ENCODE measurements at regions not wholly inside any gene's neighbourhood (a gene's known extent, or its start where the extent isn't known, plus 50 kb on each side); places are given as distances from the start of the nearest gene placed in this dataset.

GRCh38 chr13:63167699-63168337 lies 1752.2 kb upstream of the PCDH20 start:
- TF ChIP-seq EZH2phosphoT487 (IDR thresholded peaks at IDR 0.05; ENCODE audit: borderline replicate concordance, low read length) (no peak), CTCF (IDR thresholded peaks at IDR 0.05; ENCODE audit: low read depth, low read length, poor library complexity, severe bottlenecking) (no peak)
- H3K79me2 ChIP-seq (ENCODE audit: control insufficient read depth, low read length): no peaks in the 10 kb centered on the region
- no peaks in the 10 kb centered on the region for H3K9me3 ChIP-seq (ENCODE audit: control insufficient read depth, insufficient read depth, low read length)
- no peaks in the 10 kb centered on the region for H3K4me1 ChIP-seq (ENCODE audit: control insufficient read depth, low read length)
- H3K36me3 ChIP-seq (ENCODE audit: control insufficient read depth, low read length): no peaks in the 10 kb centered on the region
- no peak overlapping the region for H3K4me3 ChIP-seq (ENCODE audit: low read length)
- no peaks in the 10 kb centered on the region for H3F3A ChIP-seq (ENCODE audit: control insufficient read depth, insufficient read depth)
- no peak overlapping the region for H3K27ac ChIP-seq (ENCODE audit: low read depth, low read length)
- no peaks in the 10 kb centered on the region for H3K9me2 ChIP-seq (replicated peaks; ENCODE audit: control insufficient read depth, low read length)
- no peaks in the 10 kb centered on the region for H3K27me3 ChIP-seq (ENCODE audit: control insufficient read depth, low read length)
- H4K20me1 ChIP-seq (ENCODE audit: control insufficient read depth, insufficient read depth, low read depth, low read length): no peaks in the 10 kb centered on the region
- H3K4me2 ChIP-seq (ENCODE audit: low read length): no peak overlapping the region

GRCh38 chr13:63166345-63166744 lies 1750.7 kb upstream of the PCDH20 start:
- TF ChIP-seq EZH2phosphoT487 (IDR thresholded peaks at IDR 0.05; ENCODE audit: borderline replicate concordance, low read length) (no peak), CTCF (IDR thresholded peaks at IDR 0.05; ENCODE audit: low read depth, low read length, poor library complexity, severe bottlenecking) (no peak)
- Histone ChIP-seq H3K4me1 (ENCODE audit: control insufficient read depth, low read length) (no peaks in the 10 kb centered on the region), H3K9me3 (ENCODE audit: control insufficient read depth, insufficient read depth, low read length) (no peaks in the 10 kb centered on the region)

GRCh38 chr13:63163903-63164302 lies 1748.3 kb upstream of the PCDH20 start:
- Histone ChIP-seq H3K9me3 (ENCODE audit: control insufficient read depth, insufficient read depth, low read length) (no peaks in the 10 kb centered on the region), H3K27ac (ENCODE audit: low read depth, low read length) (no peak overlapping the region), H3K4me3 (ENCODE audit: low read length) (no peak overlapping the region), H4K20me1 (ENCODE audit: control insufficient read depth, insufficient read depth, low read depth, low read length) (no peaks in the 10 kb centered on the region), H3K27me3 (ENCODE audit: control insufficient read depth, low read length) (no peaks in the 10 kb centered on the region), H3K4me2 (ENCODE audit: low read length) (no peak overlapping the region), H3F3A (ENCODE audit: control insufficient read depth, insufficient read depth) (no peaks in the 10 kb centered on the region), H3K9me2 (replicated peaks; ENCODE audit: control insufficient read depth, low read length) (no peaks in the 10 kb centered on the region), H3K4me1 (ENCODE audit: control insufficient read depth, low read length) (no peaks in the 10 kb centered on the region), H3K36me3 (ENCODE audit: control insufficient read depth, low read length) (no peaks in the 10 kb centered on the region), H3K79me2 (ENCODE audit: control insufficient read depth, low read length) (no peaks in the 10 kb centered on the region)
- TF ChIP-seq EZH2phosphoT487 (IDR thresholded peaks at IDR 0.05; ENCODE audit: borderline replicate concordance, low read length): no peak
- no peak for TF ChIP-seq CTCF (IDR thresholded peaks at IDR 0.05; ENCODE audit: low read depth, low read length, poor library complexity, severe bottlenecking)

More at GRCh38 chr13:63166345-63166744, 1750.7 kb upstream of the PCDH20 start:
- Histone ChIP-seq H3K4me3 (ENCODE audit: low read length) (no peak overlapping the region), H3K4me2 (ENCODE audit: low read length) (no peak overlapping the region), H3K27me3 (ENCODE audit: control insufficient read depth, low read length) (no peaks in the 10 kb centered on the region), H3K9me2 (replicated peaks; ENCODE audit: control insufficient read depth, low read length) (no peaks in the 10 kb centered on the region), H3K36me3 (ENCODE audit: control insufficient read depth, low read length) (no peaks in the 10 kb centered on the region), H3K79me2 (ENCODE audit: control insufficient read depth, low read length) (no peaks in the 10 kb centered on the region), H4K20me1 (ENCODE audit: control insufficient read depth, insufficient read depth, low read depth, low read length) (no peaks in the 10 kb centered on the region), H3F3A (ENCODE audit: control insufficient read depth, insufficient read depth) (no peaks in the 10 kb centered on the region), H3K27ac (ENCODE audit: low read depth, low read length) (no peak overlapping the region)
